Retina (tissue), 1 donor: ENCODE measurements at regions not wholly inside any gene's neighbourhood (a gene's known extent, or its start where the extent isn't known, plus 50 kb on each side); places are given as distances from the start of the nearest gene placed in this dataset.
"Not testable (repeated sequence)": the region's sequence is repeated elsewhere in the genome, so short reads cannot be mapped to it uniquely, and the experiment has no call there.

ENCODE experiments used
- DNase-seq: peaks from one replicate; pipeline ENCODE4 v3.0.0-alpha.2; 2016

GRCh38 chr6:6818078-6818639 lies 229.6 kb downstream of the LY86 start:
- no peak for DNase-seq

- no peak for DNase-seq
Measured at GRCh38 chr6:6820641-6821238, 232.2 kb downstream of the LY86 start.

DNA sequence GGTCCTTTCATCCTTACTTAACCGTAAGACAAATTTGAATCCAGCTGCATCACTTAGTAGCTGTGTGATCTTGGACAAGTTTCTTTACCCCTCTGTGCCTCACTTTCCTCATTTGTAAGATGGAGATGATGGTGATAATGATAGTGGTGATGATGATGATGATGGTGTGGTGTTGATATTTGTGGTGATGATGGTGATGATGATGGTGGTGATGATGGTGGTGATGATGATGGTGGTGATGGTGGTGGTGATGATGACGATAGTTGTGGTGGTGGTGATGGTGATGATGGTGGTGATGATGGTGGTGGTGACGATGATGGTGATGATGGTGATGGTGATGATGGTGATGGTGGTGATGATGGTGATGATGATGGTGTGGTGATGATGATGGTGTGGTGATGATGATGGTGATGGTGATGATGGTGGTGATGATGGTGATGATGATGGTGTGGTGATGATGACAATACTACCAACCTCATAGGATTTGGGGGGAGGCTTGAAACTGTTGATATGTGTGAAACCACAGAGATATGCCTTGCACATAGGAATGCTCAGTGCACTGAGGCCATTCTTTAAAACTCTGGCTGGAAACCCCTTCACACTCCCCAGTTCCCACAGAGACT lies 233.2 kb downstream of the LY86 start:
- no peak for DNase-seq

DNA sequence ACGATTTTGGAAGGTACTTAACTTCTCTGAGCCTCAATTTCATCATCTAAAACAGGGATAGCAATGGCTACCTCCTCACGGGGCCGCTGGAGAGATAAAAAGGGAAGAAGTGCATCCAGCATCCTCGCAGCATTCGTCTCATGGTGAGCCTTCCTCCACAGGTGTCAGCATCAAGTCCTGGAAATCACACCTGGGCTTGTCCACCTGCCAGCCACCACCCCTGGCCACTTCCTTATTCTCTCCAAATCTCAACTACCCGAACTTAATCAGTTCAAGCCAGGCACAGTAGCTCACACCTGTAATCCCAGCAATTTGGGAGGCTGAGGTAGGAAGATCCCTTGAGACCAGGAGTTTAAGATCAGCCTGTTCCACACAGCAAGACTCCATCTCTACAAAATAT lies 234.5 kb downstream of the LY86 start:
- no peak for DNase-seq

GRCh38 chr6:6823568-6824224 lies 235.2 kb downstream of the LY86 start:
- no peak for DNase-seq

DNA sequence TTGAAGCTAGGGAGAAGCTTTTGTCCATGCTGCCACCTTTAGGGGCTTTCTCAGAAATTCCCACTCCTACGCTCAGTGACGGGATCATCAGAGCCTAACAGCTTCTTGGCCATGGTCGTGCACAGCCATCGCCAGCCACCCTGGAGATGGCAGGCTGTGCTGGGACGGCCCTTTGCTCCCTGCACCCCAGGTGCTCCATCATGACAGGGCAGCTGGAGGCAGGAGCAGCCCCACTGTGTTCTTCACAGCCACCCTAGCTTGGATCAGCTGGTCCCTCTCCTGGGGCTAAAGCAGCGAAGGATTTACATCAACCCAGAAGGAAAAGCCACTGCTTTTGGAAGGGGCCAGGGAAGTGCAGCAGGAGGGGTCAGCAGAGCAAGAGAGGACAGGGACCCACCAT lies 235.9 kb downstream of the LY86 start:
- no peak for DNase-seq

DNA sequence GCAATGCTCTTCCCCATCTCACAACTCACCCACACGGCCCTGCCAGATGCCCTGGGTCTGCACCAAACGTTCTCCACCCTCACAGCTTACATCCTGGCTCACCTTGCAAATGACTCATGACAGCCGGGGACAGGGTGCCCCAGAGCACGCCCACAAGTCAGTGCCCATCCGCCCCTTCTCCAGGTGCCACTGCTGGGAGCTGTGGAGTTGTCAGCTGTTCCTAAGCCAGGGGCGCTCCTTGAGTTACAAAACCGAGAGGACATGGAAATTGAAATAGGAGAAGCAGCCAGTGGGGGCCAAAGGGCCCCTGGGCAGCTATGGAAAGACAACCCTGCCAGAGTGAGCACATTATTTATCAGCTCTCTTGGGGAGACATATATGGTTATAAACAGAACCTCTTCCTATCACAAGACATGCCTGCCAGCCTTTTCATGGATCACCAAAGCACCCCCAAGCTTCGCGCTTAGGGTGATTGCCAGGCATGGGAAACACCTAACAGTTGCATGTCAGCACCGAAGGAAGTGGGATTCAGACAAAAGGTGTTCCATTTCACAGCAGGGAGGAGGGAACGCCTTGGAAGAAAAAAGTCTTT lies 236.8 kb downstream of the LY86 start:
- DNase-seq = no peak

DNA sequence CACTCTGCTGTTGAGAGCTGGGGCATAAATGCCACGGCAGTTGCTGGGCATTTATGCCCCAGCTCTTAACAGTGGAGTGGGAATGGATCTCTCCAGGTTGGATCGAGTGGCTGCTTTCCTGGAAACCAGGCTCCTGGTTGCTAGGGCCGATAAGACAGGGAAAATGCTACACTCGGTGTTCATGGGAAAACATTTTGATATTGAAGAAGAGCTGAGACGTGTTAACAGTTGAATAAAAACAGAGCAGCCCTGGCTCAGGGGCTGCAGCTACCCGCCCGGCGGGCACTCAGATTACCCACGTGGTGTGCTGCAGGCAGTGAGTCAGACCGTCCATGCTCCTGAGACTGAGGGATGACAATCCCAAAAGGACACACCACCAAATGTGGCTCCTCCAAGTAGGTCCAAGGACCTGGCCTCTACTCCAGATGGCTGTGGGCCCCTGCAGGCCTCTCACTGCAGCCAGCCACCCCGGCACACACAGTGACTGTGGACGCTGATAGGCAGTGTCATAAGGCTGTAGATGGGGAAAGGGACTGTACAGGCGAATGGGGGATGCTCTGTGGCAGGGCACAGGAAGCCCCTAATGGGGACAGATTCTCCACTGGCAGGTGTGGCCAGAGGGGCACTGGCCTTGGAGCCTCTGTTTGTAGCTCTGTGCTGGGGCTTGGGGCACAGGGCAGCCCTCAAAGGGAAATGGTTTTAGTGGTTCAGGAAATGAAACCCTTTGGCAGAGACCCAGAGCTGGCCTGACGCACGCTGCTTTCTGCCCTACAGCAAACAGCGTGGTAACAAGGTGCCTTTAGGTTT lies 237.8 kb downstream of the LY86 start:
- DNase-seq = no peak

DNA sequence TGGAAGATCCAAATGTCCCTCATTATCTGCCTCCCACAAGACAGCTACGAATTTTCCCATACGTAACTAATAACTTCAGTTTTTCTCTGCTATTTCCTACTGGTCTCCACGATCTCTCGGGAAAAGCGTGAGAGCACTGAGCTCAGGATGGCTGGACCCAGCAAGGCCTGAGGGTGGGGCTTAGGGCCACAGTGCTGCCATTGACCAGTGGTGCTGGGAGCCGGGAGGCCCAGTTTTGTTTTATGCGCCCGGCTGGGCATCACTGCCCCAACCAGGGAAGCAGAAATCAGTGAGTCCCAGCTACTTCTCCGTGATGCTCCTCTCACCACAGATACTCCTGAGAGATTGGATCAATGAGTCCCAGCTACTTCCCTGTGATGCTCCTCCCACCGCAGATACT lies 238.4 kb downstream of the LY86 start:
- no peak for DNase-seq

GRCh38 chr6:6829872-6830685 lies 241.6 kb downstream of the LY86 start:
- DNase-seq = no peak

- DNase-seq = not testable (repeated sequence)
Measured at GRCh38 chr6:6830686-6831063, 242.2 kb downstream of the LY86 start.

- no peak for DNase-seq
Measured at GRCh38 chr6:6832439-6832838, 243.9 kb downstream of the LY86 start.

GRCh38 chr6:6834356-6835222 lies 246.1 kb downstream of the LY86 start:
- no peak for DNase-seq

DNA sequence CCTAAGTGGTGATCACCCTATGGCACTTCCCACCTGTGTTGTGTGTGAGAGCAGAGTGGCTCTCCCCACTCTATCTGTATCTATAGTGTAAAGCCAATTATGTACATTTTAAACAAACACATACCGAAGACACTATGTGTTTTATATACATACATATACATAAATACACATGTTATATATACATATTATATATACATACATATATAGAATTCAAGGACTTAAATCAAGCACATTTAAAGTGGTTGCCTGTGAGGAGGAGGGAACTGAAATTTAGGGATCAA lies 246.6 kb downstream of the LY86 start:
- no peak for DNase-seq

- DNase-seq = no peak
Measured at GRCh38 chr6:6836609-6837406, 248.3 kb downstream of the LY86 start.

DNA sequence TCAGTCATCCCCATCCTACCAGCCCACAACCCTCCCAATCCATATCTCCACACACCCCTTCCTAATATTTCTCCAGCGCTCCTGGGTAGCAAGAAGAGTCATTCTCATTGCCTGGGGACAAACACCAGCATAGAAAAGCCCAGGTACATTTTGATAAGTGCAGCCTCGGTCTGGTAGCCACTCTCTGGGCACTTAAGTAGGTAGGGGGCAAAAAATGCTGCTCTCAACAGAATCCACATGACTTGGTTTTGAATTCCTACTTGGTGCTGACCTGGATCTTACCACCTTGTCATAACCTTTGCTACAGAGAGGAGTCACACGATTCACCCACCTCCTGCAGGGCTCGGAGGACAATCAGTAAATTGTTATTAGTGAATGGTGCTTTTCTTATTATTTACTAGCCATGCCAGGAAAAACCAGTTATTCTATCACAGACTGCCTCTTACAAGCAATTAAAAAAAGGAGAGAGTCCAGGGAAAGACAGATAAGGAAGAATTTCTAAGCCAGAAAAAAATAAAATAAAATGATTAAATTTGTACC lies 249.1 kb downstream of the LY86 start:
- no peak for DNase-seq

- DNase-seq = no peak
Measured at GRCh38 chr6:6840831-6841291, 252.3 kb downstream of the LY86 start.

- no peak for DNase-seq
Measured at GRCh38 chr6:6841571-6841970, 253.1 kb downstream of the LY86 start.

DNA sequence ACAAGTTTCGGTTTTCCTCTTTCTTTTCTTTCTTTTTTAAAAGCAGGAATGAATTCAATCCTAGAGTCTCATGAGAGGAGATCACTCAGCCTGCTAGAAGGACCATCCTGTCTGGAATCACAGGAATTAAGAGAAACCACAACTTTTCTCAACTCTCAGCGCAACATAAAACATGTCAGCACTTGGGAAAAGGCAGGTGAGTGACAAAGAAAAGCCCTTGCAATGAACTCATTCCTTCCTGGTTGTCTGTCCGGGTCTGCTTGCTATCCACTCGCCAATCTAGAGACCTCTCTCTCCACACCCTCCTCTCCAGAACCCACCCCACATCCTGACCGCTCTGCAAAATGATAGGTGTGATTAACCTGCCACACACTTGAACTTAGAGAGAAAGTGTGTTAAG lies 253.8 kb downstream of the LY86 start:
- no peak for DNase-seq

- DNase-seq = no peak
Measured at GRCh38 chr6:6843057-6843627, 254.6 kb downstream of the LY86 start.
